GM12878 (cell line): ENCODE measurements at regions not wholly inside any gene's neighbourhood (a gene's known extent, or its start where the extent isn't known, plus 50 kb on each side); places are given as distances from the start of the nearest gene placed in this dataset.

Experiments used
- ATAC-seq: fragments of 200-7000 bp; cut with Tn5 transposase; 3 replicates; pipeline ENCODE4 v1.9.1; 2020; ENCODE audit warnings: mild to moderate bottlenecking, moderate library complexity
- BruUV-seq: library from RNA; stranded (reverse); fragments of 400-500 nt; replicated peaks from 2 replicates; lab custom pipeline; 2021; lab: Mats Ljungman, UMichigan
- CTCF ChIA-PET: fragments of 300-600 bp; sonication (Branson Sonifier 250); formaldehyde crosslinking; extraction: SDS; loops from one replicate; lab custom pipeline; 2021; ENCODE audit warnings: inconsistent platforms; lab: Yijun Ruan, JAX
- POLR2A ChIA-PET: fragments of 350-600 bp; formaldehyde crosslinking; extraction: SDS; loops from one replicate; lab custom pipeline; 2021; ENCODE audit warnings: inconsistent platforms; lab: Charles Lee
- RAD21 ChIA-PET: fragments of 300-600 bp; sonication (Branson Sonifier 250); formaldehyde crosslinking; loops from one replicate; lab custom pipeline; 2023; ENCODE audit warnings: antibody characterized with exemption; ENCODE audit not compliant: unreplicated experiment; lab: Charles Lee
- SMC1A ChIA-PET: fragments of 300-600 bp; sonication (Branson Sonifier 250); formaldehyde crosslinking; loops from one replicate; lab custom pipeline; 2023; ENCODE audit not compliant: unreplicated experiment, uncharacterized antibody; lab: Charles Lee
- DNase-seq: peaks from one replicate; pipeline ENCODE4 v3.0.0-alpha.2; 2011; ENCODE audit warnings: low read depth, low spot score
- FAIRE-seq: peaks from 3 replicates; lab custom pipeline; 2011; peaks lifted over from hg19 to GRCh38; lab: Jason Lieb, UNC
- H2AFZ ChIP-seq: 2 replicates; pipeline ENCODE4 v1.6.0; 2011; ENCODE audit warnings: low read depth, low read length, control low read depth; ENCODE audit not compliant: control insufficient read depth
- H3K27ac ChIP-seq: 2 replicates; pipeline ENCODE4 v1.5.1; 2011; ENCODE audit warnings: control low read depth; ENCODE audit not compliant: control insufficient read depth, insufficient read depth
- H3K27me3 ChIP-seq, 2 experiments: replicated peaks in 1 of 2; 2 replicates each; pipeline versions ENCODE4 v1.6.0 to v1.6.1; 2011; ENCODE audit warnings: low read length in 1 of 2; ENCODE audit not compliant: control insufficient read depth in 2 of 2, insufficient read depth in 2 of 2
- H3K36me3 ChIP-seq, 2 experiments: 2 replicates each; pipeline ENCODE4 v1.5.1; 2011; ENCODE audit warnings: low read length in 1 of 2; ENCODE audit not compliant: control insufficient read depth in 2 of 2, insufficient read depth in 2 of 2
- H3K4me1 ChIP-seq: 2 replicates; pipeline ENCODE4 v1.6.1; 2011; ENCODE audit warnings: mild to moderate bottlenecking, low read length, moderate library complexity, mixed read lengths; ENCODE audit not compliant: control insufficient read depth, insufficient read depth
- H3K4me2 ChIP-seq: 2 replicates; pipeline ENCODE4 v1.6.0; 2011; ENCODE audit warnings: control low read depth; ENCODE audit not compliant: control insufficient read depth, insufficient read depth
- H3K4me3 ChIP-seq: fragments of 200-600 bp; sonication (generic); 2 replicates; pipeline ENCODE4 v1.5.1; 2016
- H3K79me2 ChIP-seq: 2 replicates; pipeline ENCODE4 v1.6.0; 2011; ENCODE audit warnings: low read length; ENCODE audit not compliant: control insufficient read depth, insufficient read depth
- H3K9ac ChIP-seq: 2 replicates; pipeline ENCODE4 v1.8.0; 2011; ENCODE audit warnings: low read length, control low read depth, mixed read lengths; ENCODE audit not compliant: control insufficient read depth, insufficient read depth
- H3K9me3 ChIP-seq: replicated peaks from 3 replicates; pipeline ENCODE4 v1.5.1; 2011; ENCODE audit warnings: mild to moderate bottlenecking, low read length; ENCODE audit not compliant: control insufficient read depth, insufficient read depth
- H4K20me1 ChIP-seq: 2 replicates; pipeline ENCODE4 v1.6.0; 2011; ENCODE audit not compliant: control insufficient read depth, insufficient read depth
- FOS ChIP-seq: IDR thresholded peaks from 3 replicates; pipeline ENCODE4 v1.6.1; 2011; ENCODE audit warnings: borderline replicate concordance; ENCODE audit not compliant: insufficient read length; ENCODE audit errors: extremely low read depth
- JUNB ChIP-seq: IDR thresholded peaks from 2 replicates; pipeline ENCODE4 v1.6.1; 2016; ENCODE audit warnings: antibody characterized with exemption, mild to moderate bottlenecking
- KDM1A ChIP-seq: fragments of 200-600 bp; sonication (generic); IDR thresholded peaks from 2 replicates; pipeline ENCODE4 v1.6.1; 2016; ENCODE audit warnings: borderline replicate concordance
- MEF2B ChIP-seq: fragments of 450-650 bp; IDR thresholded peaks from 2 replicates; pipeline ENCODE4 v1.6.1; 2018; ENCODE audit warnings: mild to moderate bottlenecking, moderate library complexity; ENCODE audit not compliant: partially characterized antibody, poor library complexity, severe bottlenecking
- SUZ12 ChIP-seq: fragments of 200-600 bp; sonication (generic); IDR thresholded peaks from one replicate; pipeline ENCODE4 v1.6.1; 2018; ENCODE audit warnings: antibody characterized with exemption, mild to moderate bottlenecking; ENCODE audit not compliant: unreplicated experiment
- TCF3 ChIP-seq: IDR thresholded peaks from 2 replicates; pipeline ENCODE4 v1.6.1; 2012; ENCODE audit warnings: low read depth, mild to moderate bottlenecking, low read length, borderline replicate concordance; ENCODE audit not compliant: insufficient read depth
- ZBED1 ChIP-seq: IDR thresholded peaks from 2 replicates; pipeline ENCODE4 v1.6.1; 2016; ENCODE audit warnings: borderline replicate concordance
- WGBS: methylation state at CpG from one replicate; pipeline ENCODE4 v1.1.6; 2016; ENCODE audit warnings: low lambda C conversion rate; ENCODE audit not compliant: insufficient replicate concordance, insufficient coverage; ENCODE audit errors: missing lambda C conversion rate; 5-methylcytosine and 5-hydroxymethylcytosine counted together
- in situ Hi-C: fragments of 300-500 bp; cut with MboI; formaldehyde crosslinking; loops from 9 replicates; pipeline ENCODE4 v1.14.3; 2018; ENCODE audit warnings: mixed read lengths
- intact Hi-C: fragments of 100-400 bp; cut with micrococcal nuclease; formaldehyde crosslinking; loops from one replicate; pipeline ENCODE4 v1.14.2; 2022; ENCODE audit not compliant: unreplicated experiment
- TF ChIP-seq, protein P1 (sequence below): fragments of 450-650 bp; IDR thresholded peaks from 2 replicates; pipeline ENCODE4 v1.6.1; 2016; ENCODE audit warnings: mild to moderate bottlenecking, moderate library complexity, borderline replicate concordance
- TF ChIP-seq, protein P2 (sequence below): fragments of 450-650 bp; IDR thresholded peaks from 2 replicates; pipeline ENCODE4 v1.6.1; 2017; ENCODE audit warnings: mild to moderate bottlenecking, moderate library complexity
- TF ChIP-seq, protein P3 (sequence below): IDR thresholded peaks from 2 replicates; pipeline ENCODE4 v1.6.1; 2012; ENCODE audit warnings: improper control_type of control experiment, low read depth, low read length; ENCODE audit not compliant: insufficient replicate concordance

DNA sequence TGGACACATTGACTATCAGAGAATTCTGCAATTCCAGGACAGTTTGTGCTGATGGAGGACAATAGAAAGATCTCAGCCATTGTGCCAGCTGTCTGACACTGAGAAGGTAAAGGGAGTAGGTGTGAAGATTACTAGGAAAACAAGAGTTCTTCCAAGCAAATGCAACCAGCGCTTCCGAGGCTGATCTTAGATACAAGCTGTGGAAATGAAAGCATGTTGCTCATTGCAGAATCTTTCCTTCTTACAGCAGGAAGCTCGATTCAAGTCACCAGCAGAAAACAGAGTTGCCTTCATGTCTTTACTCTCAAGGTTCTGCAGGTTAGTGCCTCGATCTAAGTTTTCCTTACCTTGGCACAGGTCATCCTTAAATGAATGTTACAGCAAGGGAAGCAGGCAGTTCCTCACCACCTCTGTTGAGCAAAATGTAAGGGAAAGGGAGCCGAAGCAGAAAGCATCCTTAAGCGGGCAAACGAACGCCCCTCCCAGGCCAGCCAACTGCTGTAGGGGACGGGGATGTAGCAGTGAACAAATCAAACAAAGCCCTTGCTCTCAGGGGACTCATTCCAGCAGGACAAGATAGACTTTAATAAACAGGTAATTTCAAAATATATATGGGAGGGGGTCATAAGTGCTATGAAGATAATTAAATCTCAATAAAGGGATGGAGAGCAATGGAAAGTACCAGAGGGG is 54.3 kb downstream of the MARCHF4 start:
- Histone ChIP-seq H3K79me2 (no peaks in the 10 kb centered on the region), H3K4me1 (no peaks in the 10 kb centered on the region), H3K27ac (no peak overlapping the region), H3K9ac (no peak overlapping the region), H3K4me2 (no peak overlapping the region), H2AFZ (no peak overlapping the region), H3K9me3 (no peaks in the 10 kb centered on the region), H4K20me1 (no peaks in the 10 kb centered on the region), H3K4me3 (no peak overlapping the region), H3K36me3 (no peaks in the 10 kb centered on the region), H3K27me3 (peaks cover 0 to 3% of the 10 kb centered on the region in 2 experiments; a peak in 2 of 4 replicates)
- FAIRE-seq (no peak), DNase-seq (no peak), ATAC-seq (no peak)
- ChIA-PET CTCF (no interaction called here), RAD21 (no interaction called here), POLR2A (no interaction called here), SMC1A (interaction anchor here (1.4 kb wide), 1 partner anchor 15 kb away, joined by 3 read pairs; no protein-coding TSS in a partner anchor)
- WGBS, result 28% methylated on average over 9 of the region's 9 CpGs
- in situ Hi-C loops, result no loop called here
- BruUV-seq, result no TSS peak
- intact Hi-C loops, result no loop called here
- no peak for TF ChIP-seq FOS
- TF ChIP-seq, protein P1, sequence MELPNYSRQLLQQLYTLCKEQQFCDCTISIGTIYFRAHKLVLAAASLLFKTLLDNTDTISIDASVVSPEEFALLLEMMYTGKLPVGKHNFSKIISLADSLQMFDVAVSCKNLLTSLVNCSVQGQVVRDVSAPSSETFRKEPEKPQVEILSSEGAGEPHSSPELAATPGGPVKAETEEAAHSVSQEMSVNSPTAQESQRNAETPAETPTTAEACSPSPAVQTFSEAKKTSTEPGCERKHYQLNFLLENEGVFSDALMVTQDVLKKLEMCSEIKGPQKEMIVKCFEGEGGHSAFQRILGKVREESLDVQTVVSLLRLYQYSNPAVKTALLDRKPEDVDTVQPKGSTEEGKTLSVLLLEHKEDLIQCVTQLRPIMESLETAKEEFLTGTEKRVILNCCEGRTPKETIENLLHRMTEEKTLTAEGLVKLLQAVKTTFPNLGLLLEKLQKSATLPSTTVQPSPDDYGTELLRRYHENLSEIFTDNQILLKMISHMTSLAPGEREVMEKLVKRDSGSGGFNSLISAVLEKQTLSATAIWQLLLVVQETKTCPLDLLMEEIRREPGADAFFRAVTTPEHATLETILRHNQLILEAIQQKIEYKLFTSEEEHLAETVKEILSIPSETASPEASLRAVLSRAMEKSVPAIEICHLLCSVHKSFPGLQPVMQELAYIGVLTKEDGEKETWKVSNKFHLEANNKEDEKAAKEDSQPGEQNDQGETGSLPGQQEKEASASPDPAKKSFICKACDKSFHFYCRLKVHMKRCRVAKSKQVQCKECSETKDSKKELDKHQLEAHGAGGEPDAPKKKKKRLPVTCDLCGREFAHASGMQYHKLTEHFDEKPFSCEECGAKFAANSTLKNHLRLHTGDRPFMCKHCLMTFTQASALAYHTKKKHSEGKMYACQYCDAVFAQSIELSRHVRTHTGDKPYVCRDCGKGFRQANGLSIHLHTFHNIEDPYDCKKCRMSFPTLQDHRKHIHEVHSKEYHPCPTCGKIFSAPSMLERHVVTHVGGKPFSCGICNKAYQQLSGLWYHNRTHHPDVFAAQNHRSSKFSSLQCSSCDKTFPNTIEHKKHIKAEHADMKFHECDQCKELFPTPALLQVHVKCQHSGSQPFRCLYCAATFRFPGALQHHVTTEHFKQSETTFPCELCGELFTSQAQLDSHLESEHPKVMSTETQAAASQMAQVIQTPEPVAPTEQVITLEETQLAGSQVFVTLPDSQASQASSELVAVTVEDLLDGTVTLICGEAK, result no peak
- TF ChIP-seq MEF2B, result no peak
- TF ChIP-seq ZBED1, result no peak
- TF ChIP-seq, protein P2, sequence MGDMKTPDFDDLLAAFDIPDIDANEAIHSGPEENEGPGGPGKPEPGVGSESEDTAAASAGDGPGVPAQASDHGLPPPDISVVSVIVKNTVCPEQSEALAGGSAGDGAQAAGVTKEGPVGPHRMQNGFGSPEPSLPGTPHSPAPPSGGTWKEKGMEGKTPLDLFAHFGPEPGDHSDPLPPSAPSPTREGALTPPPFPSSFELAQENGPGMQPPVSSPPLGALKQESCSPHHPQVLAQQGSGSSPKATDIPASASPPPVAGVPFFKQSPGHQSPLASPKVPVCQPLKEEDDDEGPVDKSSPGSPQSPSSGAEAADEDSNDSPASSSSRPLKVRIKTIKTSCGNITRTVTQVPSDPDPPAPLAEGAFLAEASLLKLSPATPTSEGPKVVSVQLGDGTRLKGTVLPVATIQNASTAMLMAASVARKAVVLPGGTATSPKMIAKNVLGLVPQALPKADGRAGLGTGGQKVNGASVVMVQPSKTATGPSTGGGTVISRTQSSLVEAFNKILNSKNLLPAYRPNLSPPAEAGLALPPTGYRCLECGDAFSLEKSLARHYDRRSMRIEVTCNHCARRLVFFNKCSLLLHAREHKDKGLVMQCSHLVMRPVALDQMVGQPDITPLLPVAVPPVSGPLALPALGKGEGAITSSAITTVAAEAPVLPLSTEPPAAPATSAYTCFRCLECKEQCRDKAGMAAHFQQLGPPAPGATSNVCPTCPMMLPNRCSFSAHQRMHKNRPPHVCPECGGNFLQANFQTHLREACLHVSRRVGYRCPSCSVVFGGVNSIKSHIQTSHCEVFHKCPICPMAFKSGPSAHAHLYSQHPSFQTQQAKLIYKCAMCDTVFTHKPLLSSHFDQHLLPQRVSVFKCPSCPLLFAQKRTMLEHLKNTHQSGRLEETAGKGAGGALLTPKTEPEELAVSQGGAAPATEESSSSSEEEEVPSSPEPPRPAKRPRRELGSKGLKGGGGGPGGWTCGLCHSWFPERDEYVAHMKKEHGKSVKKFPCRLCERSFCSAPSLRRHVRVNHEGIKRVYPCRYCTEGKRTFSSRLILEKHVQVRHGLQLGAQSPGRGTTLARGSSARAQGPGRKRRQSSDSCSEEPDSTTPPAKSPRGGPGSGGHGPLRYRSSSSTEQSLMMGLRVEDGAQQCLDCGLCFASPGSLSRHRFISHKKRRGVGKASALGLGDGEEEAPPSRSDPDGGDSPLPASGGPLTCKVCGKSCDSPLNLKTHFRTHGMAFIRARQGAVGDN, result no peak
- TF ChIP-seq TCF3, result no peak
- no peak for TF ChIP-seq JUNB
- TF ChIP-seq SUZ12, result no peak
- TF ChIP-seq, protein P3, sequence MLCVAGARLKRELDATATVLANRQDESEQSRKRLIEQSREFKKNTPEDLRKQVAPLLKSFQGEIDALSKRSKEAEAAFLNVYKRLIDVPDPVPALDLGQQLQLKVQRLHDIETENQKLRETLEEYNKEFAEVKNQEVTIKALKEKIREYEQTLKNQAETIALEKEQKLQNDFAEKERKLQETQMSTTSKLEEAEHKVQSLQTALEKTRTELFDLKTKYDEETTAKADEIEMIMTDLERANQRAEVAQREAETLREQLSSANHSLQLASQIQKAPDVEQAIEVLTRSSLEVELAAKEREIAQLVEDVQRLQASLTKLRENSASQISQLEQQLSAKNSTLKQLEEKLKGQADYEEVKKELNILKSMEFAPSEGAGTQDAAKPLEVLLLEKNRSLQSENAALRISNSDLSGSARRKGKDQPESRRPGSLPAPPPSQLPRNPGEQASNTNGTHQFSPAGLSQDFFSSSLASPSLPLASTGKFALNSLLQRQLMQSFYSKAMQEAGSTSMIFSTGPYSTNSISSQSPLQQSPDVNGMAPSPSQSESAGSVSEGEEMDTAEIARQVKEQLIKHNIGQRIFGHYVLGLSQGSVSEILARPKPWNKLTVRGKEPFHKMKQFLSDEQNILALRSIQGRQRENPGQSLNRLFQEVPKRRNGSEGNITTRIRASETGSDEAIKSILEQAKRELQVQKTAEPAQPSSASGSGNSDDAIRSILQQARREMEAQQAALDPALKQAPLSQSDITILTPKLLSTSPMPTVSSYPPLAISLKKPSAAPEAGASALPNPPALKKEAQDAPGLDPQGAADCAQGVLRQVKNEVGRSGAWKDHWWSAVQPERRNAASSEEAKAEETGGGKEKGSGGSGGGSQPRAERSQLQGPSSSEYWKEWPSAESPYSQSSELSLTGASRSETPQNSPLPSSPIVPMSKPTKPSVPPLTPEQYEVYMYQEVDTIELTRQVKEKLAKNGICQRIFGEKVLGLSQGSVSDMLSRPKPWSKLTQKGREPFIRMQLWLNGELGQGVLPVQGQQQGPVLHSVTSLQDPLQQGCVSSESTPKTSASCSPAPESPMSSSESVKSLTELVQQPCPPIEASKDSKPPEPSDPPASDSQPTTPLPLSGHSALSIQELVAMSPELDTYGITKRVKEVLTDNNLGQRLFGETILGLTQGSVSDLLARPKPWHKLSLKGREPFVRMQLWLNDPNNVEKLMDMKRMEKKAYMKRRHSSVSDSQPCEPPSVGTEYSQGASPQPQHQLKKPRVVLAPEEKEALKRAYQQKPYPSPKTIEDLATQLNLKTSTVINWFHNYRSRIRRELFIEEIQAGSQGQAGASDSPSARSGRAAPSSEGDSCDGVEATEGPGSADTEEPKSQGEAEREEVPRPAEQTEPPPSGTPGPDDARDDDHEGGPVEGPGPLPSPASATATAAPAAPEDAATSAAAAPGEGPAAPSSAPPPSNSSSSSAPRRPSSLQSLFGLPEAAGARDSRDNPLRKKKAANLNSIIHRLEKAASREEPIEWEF, result no peak
- no peak for TF ChIP-seq KDM1A
